Tibial nerve (tissue), 4 donors: ENCODE measurements at regions not wholly inside any gene's neighbourhood (a gene's known extent, or its start where the extent isn't known, plus 50 kb on each side); places are given as distances from the start of the nearest gene placed in this dataset.
"Not testable (repeated sequence)": the region's sequence is repeated elsewhere in the genome, so short reads cannot be mapped to it uniquely, and the experiment has no call there.

ENCODE experiments used
- DNase-seq, 2 donors: peaks; one replicate each; pipeline ENCODE4 v3.0.0-alpha.2; 2019; ENCODE audit warnings: low spot score in 2 of 2
- H3K27ac ChIP-seq, 4 donors: fragments of 200-600 bp; sonication (generic) in 3 of 4; one replicate each; pipeline ENCODE4 v1.5.1; 2017 to 2019; ENCODE audit warnings: mild to moderate bottlenecking in 1 of 4
- H3K27me3 ChIP-seq, 2 donors: fragments of 200-600 bp; sonication (generic) in 1 of 2; one replicate each; pipeline versions ENCODE4 v1.5.1 to v1.6.0; 2017 to 2019
- H3K36me3 ChIP-seq, 3 donors: fragments of 200-600 bp; sonication (generic); one replicate each; pipeline ENCODE4 v1.5.1; 2018 to 2019
- H3K4me1 ChIP-seq, 4 donors: fragments of 200-600 bp; sonication (generic) in 3 of 4; one replicate each; pipeline ENCODE4 v1.5.1; 2017 to 2019
- H3K4me3 ChIP-seq, 4 donors: fragments of 200-600 bp; sonication (generic) in 3 of 4; one replicate each; pipeline ENCODE4 v1.5.1; 2017 to 2019; ENCODE audit warnings: mild to moderate bottlenecking in 1 of 4, moderate library complexity in 1 of 4
- H3K9me3 ChIP-seq, 4 donors: fragments of 200-600 bp; sonication (generic) in 3 of 4; one replicate each; pipeline ENCODE4 v1.5.1; 2017 to 2019
- CTCF ChIP-seq, 5 experiments: fragments of 200-600 bp in 3 of 5; fragments of 450-650 bp in 2 of 5; sonication (generic) in 3 of 5; IDR thresholded peaks; one replicate each; pipeline ENCODE4 v1.5.1; 2016 to 2019; ENCODE audit warnings: antibody characterized with exemption in 5 of 5, mild to moderate bottlenecking in 3 of 5, moderate library complexity in 2 of 5
- EP300 ChIP-seq, 2 donors: sonication (generic); formaldehyde crosslinking; IDR thresholded peaks; one replicate each; pipeline ENCODE4 v1.6.1; 2017; ENCODE audit warnings: antibody characterized with exemption in 2 of 2, mild to moderate bottlenecking in 1 of 2
- POLR2A ChIP-seq, 2 donors: fragments of 450-650 bp; IDR thresholded peaks; one replicate each; pipeline ENCODE4 v1.6.1; 2017; ENCODE audit warnings: antibody characterized with exemption in 2 of 2, mild to moderate bottlenecking in 2 of 2, moderate library complexity in 2 of 2
- WGBS, 2 donors: methylation state at CpG; one replicate each; pipeline ENCODE4 v1.1.5; 2018; 5-methylcytosine and 5-hydroxymethylcytosine counted together

- no peak overlapping the region for H3K4me3 ChIP-seq
- no peak overlapping the region for H3K27ac ChIP-seq
- WGBS, 2 donors = 84 to 85% methylated on average over 8 of the region's 8 CpGs
- no peaks in the 10 kb centered on the region for H3K9me3 ChIP-seq
- TF ChIP-seq EP300 (IDR thresholded peaks at IDR 0.05) (no peak), CTCF (IDR thresholded peaks at IDR 0.05) (no peak), POLR2A (IDR thresholded peaks at IDR 0.05) (no peak)
- H3K4me1 ChIP-seq = no peaks in the 10 kb centered on the region
- DNase-seq = no peak
- no peaks in the 10 kb centered on the region for H3K27me3 ChIP-seq
- peaks cover 0 to 60% (median 0%) of the 10 kb centered on the region in 3 donors for H3K36me3 ChIP-seq
Measured at GRCh38 chr6:144568241-144568640, 283.1 kb downstream of the UTRN start.

- H3K36me3 ChIP-seq = peaks cover 0 to 39% (median 0%) of the 10 kb centered on the region in 3 donors
- H3K27me3 ChIP-seq, H3K4me3 ChIP-seq, H3K9me3 ChIP-seq, H3K4me1 ChIP-seq, H3K27ac ChIP-seq, DNase-seq: not testable (repeated sequence)
- WGBS, 2 donors = 100% methylated on average over 1 of the region's 1 CpG
Measured at GRCh38 chr6:144572541-144572940, 287.4 kb downstream of the UTRN start.

GRCh38 chr6:144574796-144575195 is 289.7 kb downstream of the UTRN start:
- Histone ChIP-seq H3K4me3 (no peak overlapping the region), H3K27me3 (no peaks in the 10 kb centered on the region), H3K4me1 (peaks cover 0 to 6% (median 0%) of the 10 kb centered on the region in 4 donors), H3K9me3 (no peaks in the 10 kb centered on the region), H3K27ac (no peak overlapping the region), H3K36me3 (peaks cover 0 to 44% (median 0%) of the 10 kb centered on the region in 3 donors)
- no peak for DNase-seq
- TF ChIP-seq EP300 (IDR thresholded peaks at IDR 0.05) (no peak), CTCF (IDR thresholded peaks at IDR 0.05) (no peak), POLR2A (IDR thresholded peaks at IDR 0.05) (no peak)
- 93 to 95% methylated on average over 2 of the region's 2 CpGs for WGBS, 2 donors

- H3K27me3 ChIP-seq = no peaks in the 10 kb centered on the region
- WGBS, 2 donors = 92 to 95% methylated on average over 3 of the region's 3 CpGs
- peaks cover 0 to 9% (median 0%) of the 10 kb centered on the region in 4 donors for H3K4me1 ChIP-seq
- TF ChIP-seq POLR2A (IDR thresholded peaks at IDR 0.05) (no peak), CTCF (IDR thresholded peaks at IDR 0.05) (no peak), EP300 (IDR thresholded peaks at IDR 0.05) (no peak)
- H3K36me3 ChIP-seq = peaks cover 0 to 43% (median 0%) of the 10 kb centered on the region in 3 donors
- DNase-seq = no peak
- no peak overlapping the region for H3K27ac ChIP-seq
- H3K4me3 ChIP-seq = no peak overlapping the region
- H3K9me3 ChIP-seq = no peaks in the 10 kb centered on the region
Measured at GRCh38 chr6:144575327-144575726, 290.2 kb downstream of the UTRN start.

- Histone ChIP-seq H3K27ac (no peak overlapping the region), H3K27me3 (no peaks in the 10 kb centered on the region), H3K36me3 (peaks cover 0 to 36% (median 0%) of the 10 kb centered on the region in 3 donors), H3K4me3 (no peak overlapping the region), H3K4me1 (peaks cover 0 to 23% (median under 1%) of the 10 kb centered on the region in 4 donors), H3K9me3 (no peaks in the 10 kb centered on the region)
- WGBS, 2 donors = 88 to 91% methylated on average over 6 of the region's 6 CpGs
- TF ChIP-seq EP300 (IDR thresholded peaks at IDR 0.05) (no peak), CTCF (IDR thresholded peaks at IDR 0.05) (no peak), POLR2A (IDR thresholded peaks at IDR 0.05) (no peak)
- DNase-seq = no peak
Measured at GRCh38 chr6:144576871-144577270, 291.7 kb downstream of the UTRN start.
